Peyer's patch (tissue), 4 donors: ENCODE measurements at regions not wholly inside any gene's neighbourhood (a gene's known extent, or its start where the extent isn't known, plus 50 kb on each side); places are given as distances from the start of the nearest gene placed in this dataset.

Source experiments
- DNase-seq, 3 donors: peaks; one replicate each; pipeline ENCODE4 v3.0.0-alpha.2; 2017 to 2019
- H3K27ac ChIP-seq, 4 donors: fragments of 200-600 bp; sonication (generic); one replicate each; pipeline ENCODE4 v1.5.1; 2016 to 2019
- H3K27me3 ChIP-seq, 2 donors: fragments of 200-600 bp; sonication (generic); one replicate each; pipeline ENCODE4 v1.5.1; 2019
- H3K36me3 ChIP-seq, 3 donors: fragments of 200-600 bp; sonication (generic); one replicate each; pipeline ENCODE4 v1.5.1; 2016 to 2019
- H3K4me1 ChIP-seq, 4 donors: fragments of 200-600 bp; sonication (generic); one replicate each; pipeline ENCODE4 v1.5.1; 2016 to 2019
- H3K4me3 ChIP-seq, 4 donors: fragments of 200-600 bp; sonication (generic); 1 replicate in 3 of 4; 2 replicates in 1 of 4; pipeline ENCODE4 v1.5.1; 2016 to 2019; ENCODE audit warnings: mild to moderate bottlenecking in 1 of 4
- H3K9me3 ChIP-seq, 4 donors: fragments of 200-600 bp; sonication (generic); one replicate each; pipeline ENCODE4 v1.5.1; 2016 to 2019; ENCODE audit warnings: mild to moderate bottlenecking in 1 of 4
- CTCF ChIP-seq, 6 experiments: fragments of 450-650 bp in 4 of 6; fragments of 200-600 bp in 2 of 6; sonication (generic) in 1 of 6; IDR thresholded peaks; one replicate each; pipeline ENCODE4 v1.5.1; 2017 to 2019; ENCODE audit warnings: antibody characterized with exemption in 6 of 6, mild to moderate bottlenecking in 3 of 6, moderate library complexity in 1 of 6
- POLR2A ChIP-seq, 2 donors: fragments of 450-650 bp; IDR thresholded peaks; one replicate each; pipeline ENCODE4 v1.5.1; 2017; ENCODE audit warnings: antibody characterized with exemption in 2 of 2, mild to moderate bottlenecking in 2 of 2, moderate library complexity in 2 of 2

DNA sequence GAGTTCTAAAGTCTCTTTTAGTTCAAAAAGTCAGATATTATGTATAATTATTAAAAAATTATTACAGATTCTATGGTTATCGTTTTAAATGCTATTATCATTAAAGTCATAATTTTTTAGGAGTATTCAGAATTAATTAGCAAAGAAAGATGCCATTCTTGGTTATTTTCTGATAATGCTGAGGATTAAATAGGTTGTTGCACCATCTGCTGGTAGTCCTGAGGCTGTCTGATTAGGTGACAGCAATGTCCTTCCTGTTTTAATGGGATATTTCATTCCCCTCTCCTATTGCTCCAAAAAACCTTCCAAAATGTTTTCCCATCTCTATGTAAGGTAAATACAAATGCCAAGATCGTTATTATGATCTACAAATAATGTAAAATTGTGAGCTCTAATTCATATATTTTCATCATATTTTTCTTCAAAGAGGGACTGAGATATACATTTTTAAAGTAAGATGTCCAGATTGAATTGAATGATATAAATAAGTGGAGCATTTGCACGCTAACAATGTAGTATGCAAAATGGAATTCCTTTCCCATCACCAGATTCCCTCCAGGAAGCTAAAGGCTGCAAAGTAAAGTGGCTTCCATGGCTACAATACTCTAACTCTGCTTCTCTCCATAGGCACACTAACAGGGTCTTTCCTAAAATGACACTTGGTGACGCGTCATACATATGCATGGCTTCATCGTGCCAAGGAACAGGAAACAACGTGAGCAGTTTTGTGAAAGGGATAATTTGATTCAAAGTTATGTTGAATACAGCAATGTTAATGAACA, 58.8 kb upstream of the AKR1E2 start:
- peak in 1 of 3 donors; percentile 56 for DNase-seq

DNA sequence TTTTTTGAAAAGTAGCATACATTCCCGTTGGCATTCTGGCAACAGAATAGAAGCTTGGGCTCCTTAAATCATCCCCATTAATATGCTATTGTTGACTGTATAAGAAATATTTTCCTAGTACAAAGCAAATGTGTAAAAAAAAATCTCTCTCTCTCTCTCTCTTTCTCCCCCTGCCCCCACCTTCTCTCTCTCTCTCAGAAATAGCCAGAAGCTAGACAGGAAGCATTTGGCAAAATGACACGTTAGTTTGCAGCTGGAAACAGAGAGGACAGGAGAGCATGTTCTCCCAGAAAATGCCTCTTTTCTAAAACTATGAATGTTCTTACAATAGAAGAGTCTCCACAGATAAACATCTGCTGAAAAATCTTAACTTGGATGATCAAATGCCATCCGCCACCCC, 59.6 kb upstream of the AKR1E2 start:
- Histone ChIP-seq H3K36me3 (no peaks in the 10 kb centered on the region), H3K27ac (no peak overlapping the region), H3K27me3 (no peaks in the 10 kb centered on the region), H3K4me1 (peaks cover 0 to 2% (median 0%) of the 10 kb centered on the region in 4 donors), H3K4me3 (no peak overlapping the region), H3K9me3 (no peaks in the 10 kb centered on the region)
- no peak for DNase-seq
- TF ChIP-seq POLR2A (IDR thresholded peaks at IDR 0.05) (no peak), CTCF (IDR thresholded peaks at IDR 0.05) (no peak)

More for the DNA sequence above, 58.8 kb upstream of the AKR1E2 start:
- H3K4me1 ChIP-seq, result peaks cover 0 to 2% (median 0%) of the 10 kb centered on the region in 4 donors
- no peaks in the 10 kb centered on the region for H3K9me3 ChIP-seq
- no peaks in the 10 kb centered on the region for H3K27me3 ChIP-seq
- no peak overlapping the region for H3K4me3 ChIP-seq
- TF ChIP-seq POLR2A (IDR thresholded peaks at IDR 0.05) (no peak), CTCF (IDR thresholded peaks at IDR 0.05) (peak in 5 of 6 experiments; percentile 13 to 83 (median 74))
- no peak overlapping the region for H3K27ac ChIP-seq
- no peaks in the 10 kb centered on the region for H3K36me3 ChIP-seq

DNA sequence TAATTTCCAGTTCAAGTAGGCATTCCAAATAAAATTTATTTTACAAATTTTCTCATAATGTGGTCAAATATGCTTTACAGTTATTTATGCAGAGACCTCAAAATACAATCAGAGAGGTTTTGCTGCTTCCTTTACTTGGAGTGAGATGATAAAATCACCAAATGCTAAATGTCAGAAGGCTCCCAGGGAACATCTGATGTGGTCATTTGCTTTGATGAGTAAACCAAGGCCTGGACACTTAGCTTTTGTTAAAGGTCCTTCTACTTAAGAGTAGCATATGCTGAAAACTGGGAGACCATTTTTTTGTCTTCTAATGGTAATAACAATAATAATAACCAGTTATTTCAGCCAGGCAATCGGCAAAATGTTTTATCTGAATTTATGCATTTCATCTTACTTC, 60.6 kb upstream of the AKR1E2 start:
- no peaks in the 10 kb centered on the region for H3K4me1 ChIP-seq
- no peaks in the 10 kb centered on the region for H3K9me3 ChIP-seq
- H3K36me3 ChIP-seq, result no peaks in the 10 kb centered on the region
- no peak for TF ChIP-seq CTCF (IDR thresholded peaks at IDR 0.05)
- TF ChIP-seq POLR2A (IDR thresholded peaks at IDR 0.05), result no peak
- no peak overlapping the region for H3K4me3 ChIP-seq
- H3K27ac ChIP-seq, result no peak overlapping the region
- no peak for DNase-seq
- H3K27me3 ChIP-seq, result no peaks in the 10 kb centered on the region

- Histone ChIP-seq H3K27ac (no peak overlapping the region), H3K4me3 (no peak overlapping the region), H3K9me3 (no peaks in the 10 kb centered on the region), H3K36me3 (no peaks in the 10 kb centered on the region), H3K4me1 (no peaks in the 10 kb centered on the region), H3K27me3 (no peaks in the 10 kb centered on the region)
- no peak for DNase-seq
- TF ChIP-seq POLR2A (IDR thresholded peaks at IDR 0.05) (no peak), CTCF (IDR thresholded peaks at IDR 0.05) (no peak)
Observed at GRCh38 chr10:4763960-4764428, 62.0 kb upstream of the AKR1E2 start.

DNA sequence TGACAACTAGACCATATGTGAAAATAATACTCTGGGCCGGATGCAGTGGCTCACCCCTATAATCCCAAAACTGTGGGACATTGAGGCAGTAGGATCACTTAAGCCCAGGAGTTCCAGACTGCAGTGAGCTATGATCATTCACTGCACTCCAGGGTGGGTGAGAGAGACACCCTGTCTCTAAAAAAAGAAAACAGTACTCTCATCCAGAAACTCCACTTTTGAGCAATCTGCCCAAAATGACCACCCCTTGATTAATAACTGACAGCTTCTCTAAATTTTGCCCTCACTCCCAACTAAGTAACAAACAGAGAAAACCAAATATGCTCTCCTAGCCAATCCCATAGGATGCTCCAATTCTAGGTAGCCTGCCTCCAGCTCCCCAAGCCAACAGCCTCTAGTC, 62.5 kb upstream of the AKR1E2 start:
- Histone ChIP-seq H3K36me3 (no peaks in the 10 kb centered on the region), H3K4me1 (no peaks in the 10 kb centered on the region), H3K27ac (no peak overlapping the region), H3K4me3 (no peak overlapping the region), H3K9me3 (no peaks in the 10 kb centered on the region), H3K27me3 (no peaks in the 10 kb centered on the region)
- no peak for TF ChIP-seq POLR2A (IDR thresholded peaks at IDR 0.05)
- no peak for TF ChIP-seq CTCF (IDR thresholded peaks at IDR 0.05)
- DNase-seq, result no peak
